ENCODE measurements at regions not wholly inside any gene's neighbourhood (a gene's known extent, or its start where the extent isn't known, plus 50 kb on each side); places are given as distances from the start of the nearest gene placed in this dataset.

DNA sequence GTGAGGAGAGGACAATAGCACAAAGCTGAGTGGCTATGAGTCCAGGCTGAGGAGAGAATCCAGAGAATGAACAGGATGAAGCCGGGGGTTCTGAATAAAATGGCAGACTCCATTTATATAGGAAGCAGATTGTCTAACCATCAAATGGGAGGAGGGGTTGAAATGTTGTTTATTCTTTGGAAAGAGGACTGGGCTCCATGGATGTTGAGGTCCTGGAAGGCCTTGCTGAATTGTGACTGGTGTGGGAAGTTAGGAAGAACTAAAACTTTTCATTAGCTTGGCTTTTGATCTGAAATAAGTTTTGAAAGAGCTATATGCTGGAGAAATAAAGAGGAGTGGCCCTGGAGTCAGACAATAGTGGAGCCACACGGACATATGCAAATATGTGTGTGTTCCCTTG, 647.8 kb downstream of the RNF144B start:
- no peaks in the 10 kb centered on the region for H3K36me3 ChIP-seq (ENCODE audit: control insufficient read depth, insufficient read depth, low read length)
- H3K4me1 ChIP-seq (ENCODE audit: control insufficient read depth, insufficient read depth, low read length) = no peaks in the 10 kb centered on the region
- no peaks in the 10 kb centered on the region for H3K27me3 ChIP-seq (ENCODE audit: control insufficient read depth, insufficient read depth, low read length)
- no peak overlapping the region for H3K4me3 ChIP-seq (ENCODE audit: low read length)
- no peak overlapping the region for H3K9ac ChIP-seq (ENCODE audit: low read length)
- no peaks in the 10 kb centered on the region for H3K9me3 ChIP-seq (ENCODE audit: control insufficient read depth, low read length)

DNA sequence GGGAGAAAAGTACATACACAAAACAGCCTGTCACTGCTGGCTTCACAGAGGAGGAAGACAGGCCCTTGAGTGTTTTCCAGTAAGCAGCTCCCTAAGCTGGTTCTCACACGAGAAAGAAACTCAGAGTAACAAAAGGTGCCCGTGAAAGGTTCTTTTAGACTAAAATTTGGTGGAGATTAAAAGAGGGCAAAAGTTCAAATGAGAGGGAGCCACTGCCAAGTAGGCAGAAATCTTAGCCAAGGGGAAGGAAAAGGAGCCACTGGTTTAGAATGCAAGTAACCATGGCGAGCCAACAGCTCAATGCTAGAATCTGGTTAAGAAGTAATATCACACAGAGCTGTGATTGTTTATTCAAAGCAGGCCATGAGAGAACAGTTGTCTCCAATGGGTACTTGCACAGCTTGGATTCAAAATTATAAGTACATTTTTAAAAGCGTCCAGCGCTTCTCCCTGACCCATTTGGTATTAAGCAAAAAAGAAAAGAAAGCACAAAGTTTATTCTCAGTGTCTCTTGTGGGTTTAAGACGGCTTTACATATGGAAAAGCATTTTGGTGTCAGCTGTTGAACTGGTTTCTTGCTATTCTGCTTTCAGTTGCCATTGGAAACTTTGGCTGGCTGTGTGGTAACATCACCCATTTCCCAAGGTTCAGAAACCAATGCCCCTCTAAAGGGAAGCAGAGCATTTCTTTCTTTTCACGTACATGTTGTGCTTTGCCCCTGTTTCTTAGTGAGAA, 648.5 kb downstream of the RNF144B start:
- Histone ChIP-seq H3K4me1 (ENCODE audit: control insufficient read depth, insufficient read depth, low read length) (no peaks in the 10 kb centered on the region), H3K9me3 (ENCODE audit: control insufficient read depth, low read length) (no peaks in the 10 kb centered on the region), H3K4me3 (ENCODE audit: low read length) (no peak overlapping the region), H3K27me3 (ENCODE audit: control insufficient read depth, insufficient read depth, low read length) (no peaks in the 10 kb centered on the region), H3K36me3 (ENCODE audit: control insufficient read depth, insufficient read depth, low read length) (no peaks in the 10 kb centered on the region), H3K9ac (ENCODE audit: low read length) (no peak overlapping the region)

DNA sequence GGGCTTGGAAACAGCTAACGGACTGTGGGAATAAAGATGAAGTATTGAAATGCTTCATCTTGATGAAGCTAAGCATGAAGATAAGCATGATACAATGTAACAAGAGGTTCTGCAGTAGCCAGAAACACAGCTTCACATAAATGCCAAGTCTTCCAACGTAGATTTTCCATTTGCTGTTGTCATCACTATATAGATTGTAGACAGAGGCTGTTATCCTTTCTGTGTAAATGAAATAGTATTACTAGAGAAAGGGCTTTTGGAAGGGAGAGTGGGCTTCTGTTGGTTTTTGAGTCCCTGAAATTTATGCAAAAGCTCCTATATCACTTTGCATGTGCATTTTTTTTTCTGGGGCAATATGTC, 649.0 kb downstream of the RNF144B start:
- Histone ChIP-seq H3K4me3 (ENCODE audit: low read length) (no peak overlapping the region), H3K4me1 (ENCODE audit: control insufficient read depth, insufficient read depth, low read length) (no peaks in the 10 kb centered on the region), H3K9ac (ENCODE audit: low read length) (no peak overlapping the region), H3K9me3 (ENCODE audit: control insufficient read depth, low read length) (no peaks in the 10 kb centered on the region), H3K27me3 (ENCODE audit: control insufficient read depth, insufficient read depth, low read length) (no peaks in the 10 kb centered on the region), H3K36me3 (ENCODE audit: control insufficient read depth, insufficient read depth, low read length) (no peaks in the 10 kb centered on the region)

DNA sequence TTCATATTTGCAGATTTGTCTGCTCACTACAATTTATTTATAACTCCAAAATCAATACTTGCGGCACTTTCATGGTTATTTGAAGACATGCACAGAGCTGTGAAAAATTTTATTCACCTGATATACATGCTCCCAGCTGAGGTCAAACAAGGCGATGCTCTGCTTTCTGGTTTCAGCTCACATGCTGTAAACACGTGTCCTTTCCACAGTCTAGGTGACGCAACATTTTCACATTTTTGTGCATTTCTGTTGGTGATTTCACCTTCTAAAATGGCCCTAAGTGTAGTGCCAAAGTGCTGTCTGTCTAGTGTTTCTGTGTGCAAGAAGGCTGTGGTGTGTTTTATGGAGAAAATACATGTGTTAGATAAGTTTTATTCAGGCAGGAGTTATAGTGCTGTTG, 650.5 kb downstream of the RNF144B start:
- Histone ChIP-seq H3K9me3 (ENCODE audit: control insufficient read depth, low read length) (no peaks in the 10 kb centered on the region), H3K36me3 (ENCODE audit: control insufficient read depth, insufficient read depth, low read length) (no peaks in the 10 kb centered on the region), H3K27me3 (ENCODE audit: control insufficient read depth, insufficient read depth, low read length) (no peaks in the 10 kb centered on the region), H3K9ac (ENCODE audit: low read length) (no peak overlapping the region), H3K4me1 (ENCODE audit: control insufficient read depth, insufficient read depth, low read length) (no peaks in the 10 kb centered on the region), H3K4me3 (ENCODE audit: low read length) (no peak overlapping the region)

DNA sequence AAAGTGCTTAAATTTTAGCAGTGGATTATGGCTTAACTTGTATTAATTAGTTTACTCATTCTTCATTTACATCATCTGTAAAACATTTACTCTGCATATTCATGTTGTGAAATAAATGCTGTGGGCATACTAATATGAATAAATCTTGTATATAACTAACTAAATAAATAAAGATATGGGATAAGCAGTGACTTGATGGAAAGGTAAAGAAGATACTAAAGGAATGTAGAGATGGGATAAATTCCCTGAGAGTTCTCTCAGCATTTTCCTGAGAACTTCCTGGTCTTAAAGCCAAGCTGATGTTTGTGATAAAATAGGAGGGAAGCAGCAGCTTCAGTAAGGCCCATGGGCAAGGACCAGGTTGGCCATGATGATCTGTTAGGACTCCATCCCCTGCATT, 652.1 kb downstream of the RNF144B start:
- Histone ChIP-seq H3K9me3 (ENCODE audit: control insufficient read depth, low read length) (no peaks in the 10 kb centered on the region), H3K36me3 (ENCODE audit: control insufficient read depth, insufficient read depth, low read length) (no peaks in the 10 kb centered on the region), H3K27me3 (ENCODE audit: control insufficient read depth, insufficient read depth, low read length) (no peaks in the 10 kb centered on the region), H3K9ac (ENCODE audit: low read length) (no peak overlapping the region), H3K4me3 (ENCODE audit: low read length) (no peak overlapping the region), H3K4me1 (ENCODE audit: control insufficient read depth, insufficient read depth, low read length) (no peaks in the 10 kb centered on the region)

DNA sequence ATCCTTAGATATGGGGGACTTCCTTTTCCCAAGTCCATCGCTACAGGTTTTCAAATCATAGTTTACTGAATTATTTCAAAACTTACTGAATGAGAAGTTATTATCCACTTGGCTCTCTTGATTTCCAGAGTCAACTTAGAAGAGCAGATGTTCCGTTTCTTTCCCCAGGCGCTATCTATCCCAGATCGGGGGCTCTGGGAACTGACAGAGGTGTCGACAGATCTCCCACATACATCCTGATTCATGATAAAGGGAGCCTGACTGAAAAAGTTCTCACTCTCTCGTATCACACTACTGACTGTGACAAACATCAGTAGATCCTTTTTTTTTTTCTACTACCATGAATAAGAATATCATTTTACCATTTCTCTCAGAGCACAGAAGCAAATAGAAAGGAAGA, 654.8 kb downstream of the RNF144B start:
- Histone ChIP-seq H3K9me3 (ENCODE audit: control insufficient read depth, low read length) (no peaks in the 10 kb centered on the region), H3K4me3 (ENCODE audit: low read length) (no peak overlapping the region), H3K27me3 (ENCODE audit: control insufficient read depth, insufficient read depth, low read length) (no peaks in the 10 kb centered on the region), H3K36me3 (ENCODE audit: control insufficient read depth, insufficient read depth, low read length) (no peaks in the 10 kb centered on the region), H3K9ac (ENCODE audit: low read length) (no peak overlapping the region), H3K4me1 (ENCODE audit: control insufficient read depth, insufficient read depth, low read length) (no peaks in the 10 kb centered on the region)

DNA sequence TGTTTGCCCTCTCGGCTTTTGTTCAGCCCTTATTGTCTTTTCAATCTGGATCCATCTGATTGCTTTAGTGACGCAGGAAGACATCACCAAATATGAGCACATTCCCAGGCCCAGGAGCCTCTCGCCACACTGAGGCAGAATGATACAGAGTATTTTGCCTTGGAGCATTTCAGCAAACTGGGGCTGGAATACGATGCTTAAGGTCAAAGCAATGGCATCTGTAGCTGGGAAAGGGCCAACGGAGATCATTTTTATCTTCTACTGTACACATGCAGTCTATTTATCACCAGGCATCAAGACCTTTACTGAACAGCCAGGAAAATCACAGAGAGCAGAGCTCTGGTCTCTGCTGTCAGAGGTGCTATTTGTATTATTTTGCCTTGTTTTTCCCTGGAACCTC, 655.3 kb downstream of the RNF144B start:
- Histone ChIP-seq H3K36me3 (ENCODE audit: control insufficient read depth, insufficient read depth, low read length) (no peaks in the 10 kb centered on the region), H3K9ac (ENCODE audit: low read length) (no peak overlapping the region), H3K27me3 (ENCODE audit: control insufficient read depth, insufficient read depth, low read length) (no peaks in the 10 kb centered on the region), H3K4me1 (ENCODE audit: control insufficient read depth, insufficient read depth, low read length) (no peaks in the 10 kb centered on the region), H3K9me3 (ENCODE audit: control insufficient read depth, low read length) (no peaks in the 10 kb centered on the region), H3K4me3 (ENCODE audit: low read length) (no peak overlapping the region)

DNA sequence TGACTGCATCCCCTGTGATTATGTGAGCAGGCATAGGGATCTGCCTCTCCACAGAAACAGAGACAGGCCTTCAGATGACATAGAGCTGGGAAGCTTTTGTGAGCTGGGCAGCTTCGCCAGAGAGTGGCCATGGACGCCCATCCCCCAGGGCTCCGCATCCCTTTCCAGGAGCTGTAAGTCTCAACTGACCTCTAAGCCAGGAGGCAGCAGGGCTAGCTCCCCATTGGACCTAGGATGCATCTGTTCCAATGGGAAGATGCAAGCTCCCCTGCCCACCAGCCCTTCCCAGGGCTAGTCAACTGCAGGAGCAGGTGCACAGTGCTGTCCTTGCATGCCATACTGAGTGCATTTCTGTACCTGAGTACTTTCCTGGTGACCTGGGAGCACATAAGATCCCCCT, 663.6 kb downstream of the RNF144B start:
- no peaks in the 10 kb centered on the region for H3K9me3 ChIP-seq (ENCODE audit: control insufficient read depth, low read length)
- H3K27me3 ChIP-seq (ENCODE audit: control insufficient read depth, insufficient read depth, low read length) = no peaks in the 10 kb centered on the region
- H3K4me3 ChIP-seq (ENCODE audit: low read length) = no peak overlapping the region
- H3K4me1 ChIP-seq (ENCODE audit: control insufficient read depth, insufficient read depth, low read length) = no peaks in the 10 kb centered on the region
- no peaks in the 10 kb centered on the region for H3K36me3 ChIP-seq (ENCODE audit: control insufficient read depth, insufficient read depth, low read length)
- no peak overlapping the region for H3K9ac ChIP-seq (ENCODE audit: low read length)

DNA sequence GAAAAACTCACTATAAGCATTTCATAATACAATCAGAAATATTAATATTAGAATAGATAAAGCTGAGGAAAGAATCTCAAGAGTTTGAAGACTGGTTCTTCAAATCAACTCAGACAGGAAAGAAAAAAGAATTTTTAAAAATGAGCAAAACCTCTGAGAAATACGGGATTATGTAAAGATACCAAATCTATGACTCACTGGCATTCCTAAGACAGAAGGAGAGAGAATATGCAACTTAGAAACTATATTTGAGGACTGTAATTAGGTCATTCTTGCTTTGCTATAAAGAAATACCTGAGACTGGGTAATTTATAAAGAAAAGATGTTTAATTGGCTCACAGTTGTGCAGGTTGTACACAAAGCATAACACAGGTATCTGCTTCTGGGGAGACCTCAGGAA, 665.1 kb downstream of the RNF144B start:
- no peaks in the 10 kb centered on the region for H3K9me3 ChIP-seq (ENCODE audit: control insufficient read depth, low read length)
- H3K4me3 ChIP-seq (ENCODE audit: low read length) = no peak overlapping the region
- H3K36me3 ChIP-seq (ENCODE audit: control insufficient read depth, insufficient read depth, low read length) = no peaks in the 10 kb centered on the region
- H3K4me1 ChIP-seq (ENCODE audit: control insufficient read depth, insufficient read depth, low read length) = no peaks in the 10 kb centered on the region
- H3K9ac ChIP-seq (ENCODE audit: low read length) = no peak overlapping the region
- H3K27me3 ChIP-seq (ENCODE audit: control insufficient read depth, insufficient read depth, low read length) = no peaks in the 10 kb centered on the region

DNA sequence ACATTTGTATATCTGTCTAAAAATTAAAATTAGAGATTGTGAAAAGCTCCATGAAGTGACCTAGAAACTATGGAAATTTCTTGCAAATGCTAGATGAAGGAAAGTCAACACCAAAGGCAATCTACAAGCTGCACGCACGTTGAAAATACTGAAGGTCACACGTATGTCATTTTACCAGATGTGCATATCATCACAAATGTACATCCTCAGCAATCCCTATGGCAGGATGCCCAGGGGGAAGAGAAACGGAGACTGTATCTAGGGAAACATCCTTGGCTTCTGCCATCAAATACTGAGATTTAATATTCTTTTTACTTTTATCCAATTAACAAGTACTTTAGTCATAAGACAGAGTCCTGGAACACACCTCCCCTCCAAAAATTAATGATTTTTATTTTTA, 672.0 kb downstream of the RNF144B start:
- Histone ChIP-seq H3K27me3 (ENCODE audit: control insufficient read depth, insufficient read depth, low read length) (no peaks in the 10 kb centered on the region), H3K9ac (ENCODE audit: low read length) (no peak overlapping the region), H3K4me1 (ENCODE audit: control insufficient read depth, insufficient read depth, low read length) (no peaks in the 10 kb centered on the region), H3K9me3 (ENCODE audit: control insufficient read depth, low read length) (no peaks in the 10 kb centered on the region), H3K36me3 (ENCODE audit: control insufficient read depth, insufficient read depth, low read length) (no peaks in the 10 kb centered on the region), H3K4me3 (ENCODE audit: low read length) (no peak overlapping the region)

DNA sequence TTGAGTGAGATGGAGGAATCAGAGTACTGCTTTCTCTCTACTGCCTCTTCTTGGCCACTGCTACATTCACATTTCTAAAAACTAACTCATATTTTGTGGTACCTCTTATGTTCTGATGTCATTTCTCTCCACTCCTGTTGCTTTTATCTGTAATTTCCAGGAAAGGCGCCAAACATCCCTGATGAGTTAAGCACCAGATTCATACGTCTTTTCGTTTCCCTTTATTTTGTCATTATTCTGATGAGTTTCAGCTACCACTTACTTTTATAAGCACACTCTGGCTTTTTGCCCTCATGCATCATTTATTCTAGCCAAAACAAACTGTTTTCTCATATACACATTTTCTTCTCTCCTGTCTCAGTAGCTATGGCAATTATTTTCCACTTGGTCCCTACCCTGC, 680.0 kb downstream of the RNF144B start:
- H3K4me1 ChIP-seq (ENCODE audit: control insufficient read depth, insufficient read depth, low read length) = no peaks in the 10 kb centered on the region
- H3K9ac ChIP-seq (ENCODE audit: low read length) = no peak overlapping the region
- H3K27me3 ChIP-seq (ENCODE audit: control insufficient read depth, insufficient read depth, low read length) = no peaks in the 10 kb centered on the region
- no peaks in the 10 kb centered on the region for H3K9me3 ChIP-seq (ENCODE audit: control insufficient read depth, low read length)
- H3K4me3 ChIP-seq (ENCODE audit: low read length) = no peak overlapping the region
- H3K36me3 ChIP-seq (ENCODE audit: control insufficient read depth, insufficient read depth, low read length) = no peaks in the 10 kb centered on the region

DNA sequence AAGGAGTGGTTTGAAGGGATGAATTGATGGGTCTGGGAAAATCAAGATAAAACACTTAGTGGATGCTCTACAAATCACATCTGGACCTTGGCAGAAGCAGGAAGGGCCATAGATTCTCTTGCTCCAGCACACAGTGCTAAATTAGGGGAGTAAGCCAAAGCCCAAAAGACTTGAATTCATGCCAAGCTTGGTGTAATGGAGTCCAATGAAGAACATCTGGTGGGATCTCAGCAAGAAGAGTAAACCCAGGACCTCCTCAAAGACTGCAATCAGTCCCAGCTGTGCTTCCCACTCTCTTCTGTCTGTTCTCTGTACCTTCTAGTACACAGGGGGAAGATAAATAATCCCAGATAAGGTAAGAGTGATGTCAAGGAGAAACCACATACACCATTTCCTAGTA, 683.4 kb downstream of the RNF144B start:
- Histone ChIP-seq H3K4me3 (ENCODE audit: low read length) (no peak overlapping the region), H3K9me3 (ENCODE audit: control insufficient read depth, low read length) (no peaks in the 10 kb centered on the region), H3K36me3 (ENCODE audit: control insufficient read depth, insufficient read depth, low read length) (no peaks in the 10 kb centered on the region), H3K9ac (ENCODE audit: low read length) (no peak overlapping the region), H3K27me3 (ENCODE audit: control insufficient read depth, insufficient read depth, low read length) (no peaks in the 10 kb centered on the region), H3K4me1 (ENCODE audit: control insufficient read depth, insufficient read depth, low read length) (no peaks in the 10 kb centered on the region)

DNA sequence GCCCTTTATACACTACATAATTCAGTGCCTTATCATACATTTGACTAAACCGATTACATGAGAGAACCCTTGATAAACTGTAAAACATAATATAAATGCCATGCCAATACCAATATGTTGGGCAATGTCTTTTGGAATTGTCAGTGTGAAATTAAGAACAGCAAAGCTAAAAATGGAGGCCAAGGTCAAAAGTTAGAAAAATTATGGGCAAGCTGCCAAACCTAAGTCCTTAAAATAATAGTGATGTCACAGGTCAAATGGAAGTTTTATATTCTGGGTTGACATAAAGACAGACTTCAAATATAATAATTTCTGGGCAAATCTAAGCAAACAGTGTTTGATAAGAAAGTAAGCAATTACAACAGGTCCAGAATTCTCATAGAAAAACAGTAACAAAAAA, 696.7 kb downstream of the RNF144B start:
- H3K27me3 ChIP-seq (ENCODE audit: control insufficient read depth, insufficient read depth, low read length) = no peaks in the 10 kb centered on the region
- H3K4me3 ChIP-seq (ENCODE audit: low read length) = no peak overlapping the region
- no peaks in the 10 kb centered on the region for H3K9me3 ChIP-seq (ENCODE audit: control insufficient read depth, low read length)
- H3K9ac ChIP-seq (ENCODE audit: low read length) = no peak overlapping the region
- no peaks in the 10 kb centered on the region for H3K4me1 ChIP-seq (ENCODE audit: control insufficient read depth, insufficient read depth, low read length)
- H3K36me3 ChIP-seq (ENCODE audit: control insufficient read depth, insufficient read depth, low read length) = no peaks in the 10 kb centered on the region

Measured in mucosa of stomach (tissue), 1 donor.